ENCODE measurements at regions not wholly inside any gene's neighbourhood (a gene's known extent, or its start where the extent isn't known, plus 50 kb on each side); places are given as distances from the start of the nearest gene placed in this dataset.

GRCh38 chr13:74773248-74773647 lies 639.0 kb upstream of the KLF12 start:
- TF ChIP-seq REST (IDR thresholded peaks at IDR 0.05; ENCODE audit: insufficient read depth in 1 of 2, low read depth in 2 of 2, low read length in 1 of 2) (no peak), SIN3A (IDR thresholded peaks at IDR 0.05; ENCODE audit: borderline replicate concordance, insufficient read depth, low read depth, low read length) (no peak), CTCF (IDR thresholded peaks at IDR 0.05) (no peak), POLR2AphosphoS5 (IDR thresholded peaks at IDR 0.05; ENCODE audit: low read depth, low read length) (no peak)

Measured in Panc1 (cell line).